HK-2 (cell line): ENCODE measurements at regions not wholly inside any gene's neighbourhood (a gene's known extent, or its start where the extent isn't known, plus 50 kb on each side); places are given as distances from the start of the nearest gene placed in this dataset.

Experiments
- DNase-seq: peaks from one replicate; pipeline ENCODE4 v3.0.0-alpha.2; 2018; ENCODE audit not compliant: unreplicated experiment

DNA sequence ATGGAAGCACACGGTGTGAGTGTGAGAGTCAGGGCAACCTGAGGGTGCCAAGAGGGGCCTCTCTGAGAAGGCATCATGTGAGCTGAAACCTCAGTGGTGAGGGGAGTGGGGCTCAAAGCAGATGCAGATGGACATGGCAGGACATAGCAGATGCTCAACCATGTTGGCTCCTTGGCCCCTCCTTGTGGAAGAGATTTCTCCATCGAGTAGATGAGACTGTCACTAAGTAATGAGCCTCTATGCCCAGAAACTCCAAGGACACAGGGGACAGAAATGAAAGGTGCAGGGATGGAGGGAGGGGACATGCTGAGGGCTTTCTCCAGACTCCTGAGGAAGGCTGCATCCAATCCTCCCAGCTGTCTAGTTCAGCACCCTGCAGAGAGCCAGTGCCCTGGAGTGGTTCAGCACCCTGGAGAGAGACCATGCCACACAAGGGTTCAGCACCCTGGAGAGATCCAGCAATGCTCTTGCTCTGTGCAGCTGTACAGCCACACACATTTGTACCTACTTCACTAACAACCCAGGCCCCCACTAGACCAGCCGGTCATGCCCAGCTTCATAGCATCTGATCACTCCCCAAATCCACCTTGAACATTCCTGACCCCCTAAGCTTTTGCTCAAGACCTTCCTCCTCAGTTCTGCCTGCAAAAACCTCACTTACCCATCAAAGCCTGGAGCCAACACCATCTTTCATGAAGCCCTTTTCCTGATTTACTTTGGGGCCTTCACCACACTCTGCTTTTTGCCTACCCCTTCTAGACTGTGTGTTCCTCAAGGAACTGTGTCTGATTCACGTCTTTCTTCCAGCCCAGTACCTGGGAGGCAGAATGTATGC is 252.0 kb downstream of the CTTN start:
- peak; percentile 69 for DNase-seq

DNA sequence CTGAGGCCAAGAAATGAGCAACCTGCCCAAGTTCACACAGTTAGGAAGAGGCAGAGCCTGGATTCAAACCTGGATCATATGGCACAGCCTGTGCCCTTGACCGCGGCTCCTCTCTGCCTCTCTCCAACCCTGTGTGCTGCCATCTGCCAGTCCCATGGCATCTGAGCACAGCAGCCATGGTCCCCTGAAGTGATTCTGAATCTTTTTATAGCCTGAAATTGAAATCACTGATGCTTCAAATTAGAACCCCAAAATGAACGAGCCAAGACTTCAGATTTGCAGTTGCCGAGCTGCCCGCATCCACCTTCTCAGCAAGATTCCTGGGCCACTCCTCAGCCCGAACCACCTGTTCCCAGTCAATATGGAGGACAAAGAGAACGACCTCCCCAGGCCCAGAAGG is 252.7 kb downstream of the CTTN start:
- no peak for DNase-seq

DNA sequence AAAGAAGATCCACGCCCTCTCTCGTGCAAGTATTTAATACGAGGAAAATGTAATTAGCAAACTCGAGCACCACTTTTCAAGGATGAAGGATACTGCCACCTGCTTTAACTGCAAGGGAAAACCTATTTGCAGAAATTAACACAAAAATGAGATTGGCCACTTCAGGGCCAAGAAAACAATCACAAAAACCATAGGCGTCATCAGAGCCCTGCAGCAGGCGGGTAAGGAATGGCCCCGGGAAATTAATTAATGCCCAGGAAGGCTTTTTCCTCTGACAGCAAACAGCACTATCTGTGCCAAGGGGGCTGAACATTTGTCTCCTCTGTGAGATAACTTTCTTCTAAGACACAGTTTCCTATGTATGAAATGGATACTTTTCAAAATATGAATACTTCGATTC is 255.7 kb downstream of the CTTN start:
- DNase-seq = no peak

DNA sequence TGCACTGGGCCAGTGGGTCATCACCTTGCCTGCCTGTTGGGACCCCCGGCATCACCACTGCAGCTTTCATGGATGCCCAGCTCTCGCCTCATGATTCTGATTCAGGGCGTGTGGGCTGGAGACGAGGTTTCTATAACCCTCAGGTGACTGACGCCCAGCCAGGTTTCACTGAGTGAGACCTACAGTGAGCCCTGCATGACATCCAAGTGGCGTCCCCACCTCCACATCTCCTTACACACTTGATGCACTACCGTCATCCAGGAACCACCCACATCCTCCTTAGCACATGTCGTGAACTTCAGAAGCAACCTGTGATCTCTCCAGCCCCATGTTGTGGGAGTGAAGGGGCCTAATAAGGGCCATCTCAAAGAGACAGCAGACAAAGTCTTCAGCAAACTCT is 257.5 kb downstream of the CTTN start:
- DNase-seq = no peak

DNA sequence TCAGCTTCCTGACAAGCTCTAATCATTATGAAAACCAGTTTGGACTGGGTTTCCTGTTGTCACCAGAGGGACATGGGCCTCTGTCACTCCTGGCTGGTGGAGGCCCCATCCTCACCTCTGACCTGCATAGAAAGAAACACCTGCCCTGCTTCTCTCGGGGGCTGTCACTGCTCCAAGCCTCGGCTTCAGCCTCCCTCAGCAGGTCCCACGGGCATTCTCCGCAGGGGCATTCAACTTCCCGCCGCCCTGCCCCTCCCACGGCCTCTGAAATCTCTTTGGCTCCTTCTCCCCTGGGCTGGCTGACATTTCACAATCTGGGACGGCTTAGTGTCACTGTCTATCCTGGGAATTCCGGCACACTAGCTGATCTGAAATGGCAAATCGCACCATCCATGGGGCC is 257.9 kb downstream of the CTTN start:
- no peak for DNase-seq

DNA sequence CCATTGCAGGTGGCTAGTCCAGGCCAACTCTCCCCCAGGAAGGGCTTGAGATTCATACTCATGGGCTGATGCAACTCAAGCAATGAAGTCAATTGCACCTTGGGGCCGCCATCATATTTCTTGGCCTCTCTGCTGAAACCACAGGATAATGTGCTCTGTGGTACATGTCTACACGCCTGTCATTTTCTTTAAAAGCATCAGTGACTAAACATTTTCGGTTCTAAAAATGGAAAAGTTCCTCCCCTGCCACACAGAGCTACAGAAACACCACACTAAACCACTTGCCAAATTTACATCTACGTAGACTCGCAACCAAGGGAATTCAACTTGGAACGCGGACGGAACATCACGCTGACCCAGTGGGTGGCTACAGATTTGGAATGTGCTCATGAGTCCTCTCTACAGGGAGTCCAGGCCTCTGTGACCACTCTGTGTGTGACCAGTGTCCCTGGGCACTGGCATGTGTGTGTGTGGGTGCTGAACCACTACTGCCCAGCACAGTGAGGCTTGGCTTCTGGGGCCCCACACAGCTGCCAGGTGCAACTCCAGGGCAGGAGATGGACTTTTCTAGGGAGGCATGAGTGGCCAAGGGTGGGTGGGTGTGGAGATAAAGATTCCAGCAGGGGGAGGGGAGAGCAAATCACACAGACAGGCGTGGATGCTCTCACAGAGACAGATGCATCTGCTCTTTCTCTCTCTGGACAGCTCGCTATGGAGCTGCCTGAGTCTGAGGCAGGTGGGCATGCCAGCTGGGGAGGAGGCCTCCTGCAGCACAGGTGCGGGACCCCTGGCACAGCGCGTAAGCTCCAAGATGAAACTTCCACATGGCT is 261.9 kb downstream of the CTTN start:
- no peak for DNase-seq

DNA sequence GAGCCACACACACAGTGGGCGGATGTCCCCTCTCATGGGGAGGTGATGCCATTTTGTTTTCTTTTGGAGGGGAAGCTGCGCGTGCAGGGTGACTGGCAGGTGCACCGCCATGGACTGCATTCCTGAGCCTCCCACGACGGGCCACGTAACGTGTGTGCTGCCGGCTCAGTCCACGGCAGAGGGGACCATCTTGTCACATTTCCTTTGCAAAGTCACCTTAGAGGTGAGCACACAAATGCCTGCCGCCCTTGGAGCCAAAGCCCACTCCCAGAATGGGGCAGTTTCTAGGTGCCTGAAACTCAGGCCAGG is 262.5 kb downstream of the CTTN start:
- no peak for DNase-seq

DNA sequence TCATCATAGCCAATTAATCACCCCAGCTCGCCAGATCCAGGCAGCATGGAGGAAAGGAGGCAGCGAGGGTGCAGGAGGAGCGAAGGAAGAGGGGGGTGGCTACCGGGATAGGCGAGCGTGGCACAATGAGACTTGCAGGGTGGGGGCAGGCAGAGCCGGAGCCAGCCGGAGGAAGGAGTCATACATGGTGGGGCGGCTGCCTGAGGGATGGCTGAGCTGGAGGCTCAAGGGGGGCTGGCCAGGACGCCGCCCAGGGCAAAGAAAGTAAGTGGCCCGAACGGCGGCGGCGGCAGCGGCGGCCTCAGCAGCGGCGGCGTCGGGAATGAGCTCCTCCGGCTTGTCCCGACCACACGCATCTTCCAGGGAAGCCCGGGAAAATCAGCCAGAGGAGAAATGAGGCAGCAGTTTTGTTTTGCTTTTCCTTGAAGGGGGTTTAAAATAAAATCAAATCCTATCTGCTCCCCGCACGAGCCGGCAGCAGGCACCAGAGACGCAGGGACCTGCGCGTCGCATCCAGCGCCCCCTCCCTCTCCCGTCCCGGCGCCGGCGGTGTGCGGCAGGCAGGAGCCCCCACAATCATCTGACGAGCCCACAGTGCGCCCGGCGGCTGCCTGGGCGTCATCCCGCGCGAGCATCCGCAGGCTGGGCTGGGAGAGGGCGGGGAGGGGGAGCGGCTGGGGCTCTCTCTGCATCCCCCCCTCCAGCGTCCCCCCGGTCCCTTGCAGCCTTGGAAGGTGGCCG is 263.6 kb downstream of the CTTN start:
- no peak for DNase-seq

DNA sequence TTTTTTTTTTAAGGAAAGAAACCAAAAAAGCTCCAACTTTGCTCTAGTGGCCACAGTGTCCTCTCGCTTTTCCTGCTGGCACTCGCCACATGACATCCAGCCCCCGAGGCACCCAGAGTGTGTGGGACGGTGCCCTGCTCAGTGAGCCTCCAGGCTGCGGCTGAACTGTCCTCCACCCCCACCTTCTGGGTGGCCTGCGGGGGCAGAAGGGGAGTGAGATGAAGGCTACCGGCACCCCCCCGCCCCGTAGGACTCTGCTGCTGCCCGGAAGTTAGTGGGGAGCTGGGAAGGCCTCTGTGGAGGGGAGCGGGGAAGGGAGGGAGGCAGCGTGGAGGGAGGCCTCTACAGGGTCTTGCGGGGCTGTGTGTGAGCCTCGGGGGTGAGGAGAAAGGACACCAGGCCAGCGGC is 264.4 kb downstream of the CTTN start:
- DNase-seq = no peak

DNA sequence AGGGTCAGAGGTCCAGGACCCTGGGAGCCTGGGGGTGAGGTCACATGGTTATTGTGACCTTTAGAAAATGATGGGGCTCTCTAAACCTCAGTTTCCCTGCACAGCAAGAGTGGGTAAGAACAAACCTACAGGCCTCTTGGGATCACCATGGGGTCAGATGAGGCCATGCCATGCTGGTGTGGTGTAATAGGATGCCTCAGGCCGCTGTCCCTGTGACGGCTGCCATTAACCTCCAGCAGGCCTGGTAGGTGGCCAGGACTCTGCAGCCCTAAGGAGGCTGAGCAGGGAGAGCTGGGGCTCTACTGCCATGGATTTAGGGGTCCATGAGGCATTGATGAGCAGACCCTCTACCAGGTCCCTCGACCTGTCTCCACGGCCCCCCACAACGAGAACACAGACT is 265.5 kb downstream of the CTTN start:
- DNase-seq = no peak

DNA sequence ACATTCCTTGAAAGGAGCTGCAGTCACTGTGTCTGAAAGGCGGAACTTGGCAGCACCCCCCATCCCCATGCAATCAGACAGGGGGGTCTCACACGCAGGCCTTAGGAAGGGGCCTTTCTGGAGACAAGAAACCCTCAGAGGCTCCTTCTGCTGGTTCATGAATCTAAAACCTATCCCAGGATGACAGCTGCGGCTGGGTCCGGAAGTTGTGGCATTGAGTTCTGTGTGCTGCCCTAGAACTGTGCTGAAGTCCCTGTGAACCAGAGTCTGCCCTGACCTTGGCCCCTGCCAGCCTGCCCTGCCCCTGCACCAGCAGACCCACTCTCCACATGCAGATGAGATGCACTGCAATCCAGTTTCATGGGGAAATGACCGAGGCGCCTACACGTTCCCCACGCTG is 268.0 kb downstream of the CTTN start:
- no peak for DNase-seq

DNA sequence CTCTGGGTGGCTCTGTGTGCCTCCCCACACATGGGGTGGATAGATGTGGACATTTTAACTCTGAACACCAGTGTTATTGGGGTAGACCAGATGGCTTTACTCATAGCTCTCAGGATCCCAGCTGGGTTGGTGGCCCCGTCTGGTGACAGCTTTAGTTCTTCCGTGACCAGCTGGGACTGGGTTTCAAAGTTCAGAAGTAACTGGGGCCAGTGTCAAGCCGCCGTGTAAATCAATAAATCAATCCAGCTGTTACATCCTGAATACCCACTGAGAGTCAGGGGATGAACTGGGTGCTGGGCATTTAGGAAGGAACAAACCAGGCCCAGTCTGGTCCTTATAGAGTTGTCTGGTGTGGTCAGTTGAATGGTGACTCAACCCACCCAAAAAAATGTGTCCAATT is 269.4 kb downstream of the CTTN start:
- DNase-seq = no peak

DNA sequence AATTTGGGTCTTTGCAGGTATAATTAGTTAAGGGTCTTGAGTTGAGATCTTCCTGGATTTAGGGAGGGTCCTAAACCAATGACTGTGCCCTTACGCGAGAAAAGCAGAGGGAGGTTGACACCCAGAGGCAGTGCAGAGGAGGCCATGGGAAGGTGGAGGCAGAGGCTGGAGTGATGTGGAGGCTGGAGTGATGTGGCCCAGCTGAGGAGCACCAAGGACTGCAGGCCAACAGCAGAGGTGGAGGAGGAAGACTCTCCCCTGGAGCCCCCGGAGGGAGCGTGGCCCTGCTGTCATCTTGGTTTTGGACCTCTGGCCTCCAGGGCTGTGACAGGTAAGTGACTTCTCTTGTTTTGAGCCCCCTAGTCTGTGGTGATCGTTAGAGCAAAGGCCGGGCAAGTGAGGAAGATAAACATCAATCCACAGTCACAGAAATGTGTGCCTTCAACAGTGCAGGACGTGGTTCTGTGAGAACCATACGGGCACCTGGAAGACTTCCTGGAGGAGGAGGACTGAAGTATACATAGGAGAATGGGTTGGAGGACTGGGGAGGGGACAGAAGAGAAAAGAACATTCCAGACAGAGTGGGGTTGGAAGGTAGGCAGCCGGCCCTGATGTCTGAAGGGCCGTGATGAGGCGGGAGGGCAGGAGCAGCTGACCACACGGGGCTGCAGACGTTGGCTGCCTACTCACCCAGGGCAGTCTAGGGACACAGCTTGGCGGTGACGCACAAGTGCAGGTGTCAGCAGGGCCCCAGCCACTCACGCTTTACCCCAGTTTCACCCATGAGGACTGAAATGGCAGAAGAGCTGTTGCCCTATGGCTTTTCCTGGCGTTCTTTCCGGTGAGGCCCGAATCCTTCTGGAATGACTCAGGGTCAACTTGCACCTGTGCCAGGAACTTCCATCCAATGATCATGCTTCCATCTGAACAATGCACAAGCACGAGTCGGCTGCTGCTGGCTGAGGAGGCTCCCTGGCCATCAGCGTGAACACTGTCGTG is 270.2 kb downstream of the CTTN start:
- no peak for DNase-seq

DNA sequence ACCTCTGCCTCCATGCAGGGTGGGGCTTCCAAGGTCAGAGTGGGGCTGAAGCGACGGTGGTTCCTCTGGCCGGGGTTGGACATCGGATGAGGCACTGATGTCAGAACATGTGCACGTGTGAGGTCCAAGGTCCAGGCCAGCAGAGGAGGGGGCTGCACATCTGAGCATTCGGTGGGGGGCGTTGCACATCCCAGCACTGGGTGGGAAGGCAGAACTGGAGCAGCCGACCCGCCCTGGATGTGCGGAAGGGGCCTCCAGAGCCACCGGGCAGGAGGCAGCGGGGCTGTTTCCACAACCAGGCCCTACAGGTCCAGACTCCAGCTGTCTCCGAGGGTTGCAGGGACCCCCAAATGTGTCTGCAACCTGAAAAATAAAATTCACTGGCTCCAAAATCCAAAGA is 271.0 kb downstream of the CTTN start:
- no peak for DNase-seq

DNA sequence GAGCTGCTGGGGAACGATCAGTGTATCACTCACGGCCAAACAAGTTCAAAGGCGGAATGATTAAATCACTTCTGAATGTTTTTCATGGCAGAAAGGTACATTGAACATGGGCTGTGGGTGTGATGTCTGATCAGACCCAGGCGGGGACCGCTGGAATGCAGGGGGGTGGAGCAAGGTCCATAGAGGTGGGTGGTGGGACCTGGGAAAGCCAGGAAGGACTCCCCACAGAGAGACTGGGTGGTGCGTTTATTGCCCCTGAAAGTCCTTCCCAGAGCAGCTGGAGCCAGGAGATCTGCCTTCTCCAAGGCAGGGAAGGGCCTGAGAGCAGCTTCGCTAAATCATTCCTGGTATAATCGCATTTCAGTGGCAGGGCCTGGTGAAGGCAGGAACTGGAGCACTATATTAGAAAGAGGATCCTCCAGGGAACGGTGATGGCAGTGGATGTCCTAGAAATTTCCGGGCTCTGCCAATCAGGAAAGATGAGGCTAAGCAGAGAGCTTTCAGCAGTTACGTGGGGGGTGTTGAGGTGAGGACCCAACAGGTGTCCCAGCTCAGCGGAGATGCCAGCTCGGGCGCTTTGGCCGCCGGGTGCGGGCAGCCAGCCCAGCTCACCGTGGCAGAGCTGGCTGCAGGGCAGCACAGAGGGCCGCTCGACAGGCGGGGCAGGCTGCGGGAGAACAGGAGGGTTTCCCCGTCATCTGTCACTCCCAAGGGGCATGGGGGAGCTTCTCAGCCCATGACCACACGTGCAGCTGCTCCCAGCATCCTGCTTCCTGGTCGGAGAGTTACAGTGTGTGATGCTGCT is 271.7 kb downstream of the CTTN start:
- no peak for DNase-seq

DNA sequence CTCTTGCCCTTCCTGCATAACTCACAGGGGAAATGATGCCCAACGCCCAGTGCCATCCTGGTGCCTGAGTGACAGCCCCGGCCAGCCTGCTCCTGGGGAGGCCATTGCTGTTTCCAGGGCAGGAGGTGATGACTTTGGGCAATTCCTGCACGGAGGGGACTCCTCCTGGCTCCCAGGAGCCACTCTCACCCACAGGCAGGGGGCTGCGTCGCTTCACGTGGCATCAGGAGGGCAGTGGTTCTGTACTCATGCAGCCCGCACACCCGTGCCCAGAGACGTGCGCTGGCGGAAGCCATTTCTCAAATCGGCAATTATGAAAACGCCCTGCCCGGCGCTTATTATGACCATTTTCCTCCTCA is 272.3 kb downstream of the CTTN start:
- no peak for DNase-seq

DNA sequence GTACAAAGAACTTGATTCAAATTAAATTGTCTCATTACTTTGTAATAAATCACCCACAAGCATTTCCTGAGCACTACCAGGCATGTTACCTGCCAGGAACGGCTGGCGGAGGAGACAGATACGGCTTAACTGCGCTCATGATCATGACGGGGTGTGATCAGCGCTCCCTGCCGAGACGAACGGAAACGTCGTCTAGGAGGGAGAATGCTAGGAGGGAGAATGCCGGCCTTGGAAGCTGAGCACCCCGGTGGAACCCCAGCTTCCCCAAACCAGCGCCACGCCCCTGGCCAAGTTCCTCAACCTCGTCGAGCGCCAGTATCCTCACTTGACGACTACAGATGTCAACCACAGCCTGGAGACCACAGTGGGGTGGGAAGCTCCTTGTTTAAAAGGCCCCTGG is 272.8 kb downstream of the CTTN start:
- no peak for DNase-seq

DNA sequence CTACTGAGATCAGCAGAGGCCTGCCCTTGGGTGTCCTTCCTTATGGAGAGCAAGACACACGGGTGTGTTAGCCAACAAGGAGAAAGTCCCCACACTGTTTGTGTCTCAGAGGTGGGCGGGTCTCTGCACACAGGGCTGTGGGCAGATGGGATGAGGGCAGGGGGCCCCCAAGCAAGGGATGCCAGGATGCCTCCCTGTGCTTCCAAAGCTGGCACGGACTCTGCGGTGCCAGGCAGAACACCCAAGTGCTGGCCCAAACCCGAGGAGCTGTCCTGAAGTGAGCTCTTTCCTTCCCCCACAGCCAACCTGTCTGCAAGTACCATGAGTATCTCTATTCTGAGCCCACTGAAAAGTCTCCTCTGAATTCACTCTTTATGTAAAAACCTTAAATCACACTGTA is 273.3 kb downstream of the CTTN start:
- no peak for DNase-seq

DNA sequence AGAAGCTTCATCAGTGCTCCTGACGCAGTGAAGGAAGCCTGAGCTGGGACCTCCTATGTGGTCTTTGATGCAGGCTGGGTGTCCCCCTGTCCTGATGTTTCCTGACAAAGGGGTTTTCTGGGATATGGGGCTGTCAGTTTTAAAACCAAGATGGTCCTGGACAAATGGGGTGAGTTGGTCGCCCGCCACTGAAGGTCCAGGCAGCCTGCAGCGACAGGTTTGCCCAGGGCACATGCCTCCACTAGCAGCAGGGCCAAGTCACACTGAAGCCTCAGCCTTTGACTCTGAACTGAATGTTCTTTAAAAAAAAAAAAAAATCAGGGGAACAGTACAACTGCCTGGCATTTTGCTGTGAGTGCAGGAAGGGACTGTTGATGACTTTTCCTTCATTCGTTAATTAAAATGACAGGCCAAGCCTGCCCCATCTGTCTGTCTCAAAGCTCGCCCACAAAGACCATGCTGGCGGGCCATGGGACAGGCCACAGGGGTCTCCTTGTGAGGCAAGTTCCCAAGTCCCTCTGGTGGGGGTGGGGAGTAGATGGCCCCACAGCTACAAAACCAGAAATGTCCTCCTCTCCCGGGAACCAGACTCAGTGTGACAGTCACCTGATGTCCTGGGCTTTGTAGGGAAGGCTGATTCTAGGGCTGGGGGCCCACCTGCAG is 274.8 kb downstream of the CTTN start:
- DNase-seq = no peak

DNA sequence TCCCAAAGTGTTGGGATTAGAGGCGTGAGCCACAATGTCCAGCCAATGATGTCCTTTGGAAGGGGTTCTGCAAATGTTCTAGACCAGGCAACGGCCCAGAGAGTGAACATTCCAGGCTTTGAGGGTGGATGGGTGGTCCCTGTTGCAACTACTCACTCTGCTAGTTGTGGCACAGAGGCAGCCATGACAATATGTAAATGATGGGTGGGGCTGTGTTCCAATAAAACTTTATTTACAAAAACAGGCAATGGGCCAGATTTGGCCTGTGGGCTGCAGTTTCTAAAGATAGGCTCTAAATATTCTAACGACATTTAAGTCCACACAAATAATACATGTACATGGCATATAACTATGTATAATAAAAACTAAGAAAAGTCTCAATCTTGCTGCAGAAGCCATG is 276.3 kb downstream of the CTTN start:
- DNase-seq = no peak
